GM10266 (cell line): ENCODE measurements at regions not wholly inside any gene's neighbourhood (a gene's known extent, or its start where the extent isn't known, plus 50 kb on each side); places are given as distances from the start of the nearest gene placed in this dataset.

Experiments
- DNase-seq: peaks from one replicate; pipeline ENCODE4 v3.0.0; 2012; ENCODE audit errors: extremely low spot score
- TF ChIP-seq, protein P1 (sequence below): IDR thresholded peaks from 2 replicates; pipeline ENCODE4 v1.5.1; 2012; ENCODE audit warnings: mild to moderate bottlenecking, low read depth; ENCODE audit not compliant: control insufficient read depth, insufficient read depth; ENCODE audit errors: missing control alignments

GRCh38 chr13:34011552-34012085, 193.7 kb downstream of the RFC3 start:
- TF ChIP-seq, protein P1, sequence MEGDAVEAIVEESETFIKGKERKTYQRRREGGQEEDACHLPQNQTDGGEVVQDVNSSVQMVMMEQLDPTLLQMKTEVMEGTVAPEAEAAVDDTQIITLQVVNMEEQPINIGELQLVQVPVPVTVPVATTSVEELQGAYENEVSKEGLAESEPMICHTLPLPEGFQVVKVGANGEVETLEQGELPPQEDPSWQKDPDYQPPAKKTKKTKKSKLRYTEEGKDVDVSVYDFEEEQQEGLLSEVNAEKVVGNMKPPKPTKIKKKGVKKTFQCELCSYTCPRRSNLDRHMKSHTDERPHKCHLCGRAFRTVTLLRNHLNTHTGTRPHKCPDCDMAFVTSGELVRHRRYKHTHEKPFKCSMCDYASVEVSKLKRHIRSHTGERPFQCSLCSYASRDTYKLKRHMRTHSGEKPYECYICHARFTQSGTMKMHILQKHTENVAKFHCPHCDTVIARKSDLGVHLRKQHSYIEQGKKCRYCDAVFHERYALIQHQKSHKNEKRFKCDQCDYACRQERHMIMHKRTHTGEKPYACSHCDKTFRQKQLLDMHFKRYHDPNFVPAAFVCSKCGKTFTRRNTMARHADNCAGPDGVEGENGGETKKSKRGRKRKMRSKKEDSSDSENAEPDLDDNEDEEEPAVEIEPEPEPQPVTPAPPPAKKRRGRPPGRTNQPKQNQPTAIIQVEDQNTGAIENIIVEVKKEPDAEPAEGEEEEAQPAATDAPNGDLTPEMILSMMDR, result no peak
- DNase-seq, result no peak

DNA sequence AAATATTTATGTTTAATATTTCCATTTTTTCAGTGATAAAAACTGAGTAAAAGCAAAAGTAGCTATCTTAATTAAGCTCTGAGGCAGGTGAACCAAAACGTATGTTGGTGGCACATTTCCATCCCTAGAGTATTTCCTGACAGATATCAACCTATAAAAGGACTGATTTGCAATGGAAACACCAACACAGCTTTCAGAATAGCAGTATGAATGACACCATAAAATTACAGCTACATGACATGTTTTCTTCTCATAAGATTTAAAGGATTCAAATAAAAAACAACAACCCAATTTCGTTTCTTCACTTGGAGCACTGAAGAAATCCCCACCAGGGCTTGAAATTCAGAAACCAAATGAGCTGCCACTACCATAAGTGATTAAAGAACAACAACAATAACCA, 194.4 kb downstream of the RFC3 start:
- DNase-seq, result no peak

GRCh38 chr13:34013061-34013460, 195.1 kb downstream of the RFC3 start:
- TF ChIP-seq, protein P1, result no peak
- no peak for DNase-seq

More for the DNA sequence above, 194.4 kb downstream of the RFC3 start:
- TF ChIP-seq, protein P1, result no peak

- TF ChIP-seq, protein P1, result no peak
- DNase-seq, result no peak
Observed at GRCh38 chr13:34017231-34017630, 199.3 kb downstream of the RFC3 start.

- DNase-seq, result no peak
- TF ChIP-seq, protein P1, result no peak
Observed at GRCh38 chr13:34019870-34020269, 201.9 kb downstream of the RFC3 start.

- DNase-seq, result no peak
- TF ChIP-seq, protein P1, result no peak
Observed at GRCh38 chr13:34020388-34020787, 202.4 kb downstream of the RFC3 start.

DNA sequence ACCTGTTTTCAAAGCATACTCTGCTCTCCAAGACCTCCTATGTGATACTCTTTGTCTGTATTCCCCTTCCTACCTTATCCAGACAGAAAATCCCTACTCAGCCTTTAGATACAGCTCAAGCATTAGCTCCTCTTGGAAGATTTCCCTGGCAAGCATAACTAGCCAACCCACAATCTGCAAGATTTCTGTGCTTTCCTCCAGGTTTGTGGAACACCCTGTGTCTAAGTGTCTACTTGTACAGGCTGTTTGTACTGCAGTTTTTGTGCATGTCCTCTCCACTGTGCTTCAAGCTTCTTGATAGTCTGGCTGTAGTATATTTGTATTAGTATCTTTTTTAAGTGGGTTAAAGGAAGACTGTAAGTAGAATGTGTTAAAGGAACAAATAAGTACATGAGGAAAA, 203.7 kb downstream of the RFC3 start:
- TF ChIP-seq, protein P1, result no peak
- DNase-seq, result no peak
